ENCODE measurements at regions not wholly inside any gene's neighbourhood (a gene's known extent, or its start where the extent isn't known, plus 50 kb on each side); places are given as distances from the start of the nearest gene placed in this dataset.

DNA sequence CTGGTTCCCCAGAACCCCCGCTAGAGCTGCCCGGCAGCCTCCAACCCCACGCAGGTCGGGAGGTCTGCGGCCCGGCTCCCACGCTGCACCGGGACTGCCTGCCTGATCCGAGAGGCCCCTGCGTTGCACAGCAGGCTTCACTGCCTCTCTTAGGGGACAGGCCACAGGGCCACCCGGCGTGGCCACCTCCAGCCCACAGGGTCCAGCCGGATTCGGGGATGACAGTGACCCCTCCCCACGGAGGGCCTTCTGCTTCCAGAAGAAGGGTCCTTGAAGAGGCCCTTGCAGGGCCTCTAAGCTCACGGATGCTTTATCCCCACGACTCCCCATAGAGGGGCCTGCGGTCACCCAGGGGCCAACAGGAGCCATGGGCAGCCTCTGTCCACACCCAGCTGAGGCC, 66.1 kb upstream of the PPP1R26 start:
- TF ChIP-seq, protein P1, sequence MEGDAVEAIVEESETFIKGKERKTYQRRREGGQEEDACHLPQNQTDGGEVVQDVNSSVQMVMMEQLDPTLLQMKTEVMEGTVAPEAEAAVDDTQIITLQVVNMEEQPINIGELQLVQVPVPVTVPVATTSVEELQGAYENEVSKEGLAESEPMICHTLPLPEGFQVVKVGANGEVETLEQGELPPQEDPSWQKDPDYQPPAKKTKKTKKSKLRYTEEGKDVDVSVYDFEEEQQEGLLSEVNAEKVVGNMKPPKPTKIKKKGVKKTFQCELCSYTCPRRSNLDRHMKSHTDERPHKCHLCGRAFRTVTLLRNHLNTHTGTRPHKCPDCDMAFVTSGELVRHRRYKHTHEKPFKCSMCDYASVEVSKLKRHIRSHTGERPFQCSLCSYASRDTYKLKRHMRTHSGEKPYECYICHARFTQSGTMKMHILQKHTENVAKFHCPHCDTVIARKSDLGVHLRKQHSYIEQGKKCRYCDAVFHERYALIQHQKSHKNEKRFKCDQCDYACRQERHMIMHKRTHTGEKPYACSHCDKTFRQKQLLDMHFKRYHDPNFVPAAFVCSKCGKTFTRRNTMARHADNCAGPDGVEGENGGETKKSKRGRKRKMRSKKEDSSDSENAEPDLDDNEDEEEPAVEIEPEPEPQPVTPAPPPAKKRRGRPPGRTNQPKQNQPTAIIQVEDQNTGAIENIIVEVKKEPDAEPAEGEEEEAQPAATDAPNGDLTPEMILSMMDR (IDR thresholded peaks at IDR 0.05), result no peak
- no peak for TF ChIP-seq EZH2phosphoT487 (IDR thresholded peaks at IDR 0.05)
